Activated naive CD8-positive, alpha-beta T cell treated with anti-CD3 and anti-CD28 coated beads, Interleukin-2, amount 50 U/mL, for 16 hours (primary cell): ENCODE measurements at regions not wholly inside any gene's neighbourhood (a gene's known extent, or its start where the extent isn't known, plus 50 kb on each side); places are given as distances from the start of the nearest gene placed in this dataset.

Experiments
- DNase-seq: peaks from one replicate; pipeline ENCODE4 v3.0.0-alpha.2; 2020; ENCODE audit warnings: low read depth, low spot score

DNA sequence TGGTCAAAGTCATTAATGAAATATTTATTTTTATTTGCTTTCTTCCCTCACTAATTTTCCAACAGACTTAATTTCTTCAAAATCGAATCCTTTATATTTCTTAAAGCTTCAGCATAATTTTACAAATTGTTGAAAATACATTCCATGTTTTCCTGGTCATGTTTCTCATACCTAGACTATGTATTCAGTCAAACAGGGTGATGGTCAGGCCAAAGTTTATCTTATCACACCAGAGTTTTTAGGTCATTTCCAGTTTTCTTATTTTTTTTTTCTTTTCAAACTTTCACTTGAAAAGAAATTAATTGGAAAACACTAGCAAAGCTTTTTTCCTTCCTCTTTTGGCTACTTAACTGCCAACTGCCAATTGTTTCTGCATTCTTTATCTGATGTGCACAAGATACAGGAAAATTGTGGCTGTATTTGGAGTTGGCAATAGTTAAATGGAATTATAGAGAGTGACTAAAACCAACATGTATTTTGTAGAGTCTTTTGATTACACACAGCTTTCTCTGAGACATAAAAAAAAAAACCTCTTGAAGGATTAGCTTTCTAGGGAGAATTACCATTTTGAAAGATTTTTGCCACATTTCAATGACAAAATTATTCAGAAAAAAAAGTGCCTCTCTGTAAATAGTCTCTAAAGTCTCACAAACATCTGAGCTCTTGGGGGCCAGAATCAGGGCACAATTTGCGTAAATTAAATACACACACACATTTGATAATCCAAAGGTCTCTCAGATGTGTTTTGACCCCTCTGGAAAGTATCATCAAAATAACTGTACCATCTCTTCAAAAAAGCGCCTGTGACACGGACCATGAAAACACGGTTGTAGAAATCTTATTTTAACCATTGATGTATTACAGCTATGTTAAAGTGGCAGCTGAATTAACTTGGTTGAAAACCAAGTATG, 603.2 kb upstream of the KCNMB2 start:
- DNase-seq: no peak

DNA sequence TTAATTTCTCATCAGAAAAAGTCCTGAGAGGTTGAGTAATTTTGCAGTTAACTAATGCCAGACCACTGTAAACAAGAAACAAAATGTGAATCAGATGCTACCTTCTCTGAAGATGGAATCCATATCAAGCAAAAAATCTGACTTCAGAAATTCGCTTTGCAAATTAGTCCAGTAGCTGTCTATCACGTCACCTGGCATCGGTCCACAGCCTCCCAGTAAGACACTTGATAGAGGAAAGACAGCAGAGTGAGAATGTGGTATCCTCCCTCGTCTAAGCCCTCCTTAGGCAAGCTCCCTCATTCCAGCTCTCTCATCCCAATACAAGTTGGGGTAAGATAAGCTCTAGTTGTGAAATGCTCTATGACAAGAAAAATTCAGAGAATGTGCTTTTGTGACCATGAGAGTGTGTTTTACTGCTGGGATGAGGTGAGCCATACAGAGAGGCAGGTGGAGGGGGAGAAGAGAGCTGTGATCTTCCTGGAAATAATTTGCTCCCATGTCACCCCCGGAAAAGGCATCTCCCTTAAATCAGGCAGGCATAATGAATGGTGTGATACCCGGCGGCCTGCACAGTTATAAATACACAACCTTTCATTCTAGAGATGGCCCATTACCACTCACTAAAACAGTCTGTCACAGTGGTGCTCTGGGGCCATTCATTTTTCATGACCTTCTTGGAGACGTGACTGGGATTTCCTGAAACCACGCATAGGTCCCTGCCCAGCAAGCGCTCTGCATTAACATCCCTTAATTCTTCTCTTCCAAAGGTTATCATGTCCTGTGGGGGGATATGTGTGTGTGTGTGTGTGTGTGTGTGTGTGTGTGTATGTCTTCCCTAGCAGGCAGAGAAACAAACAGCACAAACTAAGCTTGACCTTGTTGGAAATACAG, 602.0 kb upstream of the KCNMB2 start:
- no peak for DNase-seq

DNA sequence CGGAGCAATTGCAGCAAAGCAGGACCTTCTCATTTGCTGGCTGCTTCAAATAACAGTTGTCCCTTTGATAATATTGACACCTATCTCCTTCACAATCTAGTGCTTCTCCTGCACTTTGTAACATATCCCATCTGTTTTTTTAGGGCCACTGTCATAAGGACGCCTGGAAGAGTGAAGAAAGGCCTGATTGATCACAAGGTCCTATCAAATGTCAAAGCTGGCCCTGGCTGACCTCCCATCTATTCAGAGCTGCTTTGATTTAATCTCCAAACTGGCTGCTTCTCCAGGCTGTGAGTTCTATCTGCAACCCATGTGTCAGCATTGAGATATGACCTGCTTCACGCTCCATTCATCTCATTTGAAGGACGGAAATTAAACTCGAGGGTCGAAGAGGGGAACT, 601.2 kb upstream of the KCNMB2 start:
- DNase-seq: no peak

DNA sequence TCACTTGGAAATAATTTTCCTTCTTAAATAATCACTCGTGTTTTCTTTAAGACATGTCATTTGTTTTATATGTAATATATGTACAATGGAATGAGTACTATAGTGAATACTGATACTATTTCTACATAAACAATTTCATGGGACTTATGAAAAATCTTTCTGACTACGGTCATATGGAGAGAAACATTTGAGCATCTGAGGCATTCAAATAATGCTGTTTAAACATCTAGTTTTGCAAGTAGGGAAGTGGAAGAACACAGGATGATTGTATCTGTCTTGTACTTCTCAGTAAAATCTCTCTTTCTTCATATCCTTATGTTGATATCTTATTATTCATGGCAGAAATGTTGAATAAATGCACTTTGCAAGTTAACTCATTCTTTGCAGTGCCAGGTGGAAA, 599.5 kb upstream of the KCNMB2 start:
- no peak for DNase-seq

DNA sequence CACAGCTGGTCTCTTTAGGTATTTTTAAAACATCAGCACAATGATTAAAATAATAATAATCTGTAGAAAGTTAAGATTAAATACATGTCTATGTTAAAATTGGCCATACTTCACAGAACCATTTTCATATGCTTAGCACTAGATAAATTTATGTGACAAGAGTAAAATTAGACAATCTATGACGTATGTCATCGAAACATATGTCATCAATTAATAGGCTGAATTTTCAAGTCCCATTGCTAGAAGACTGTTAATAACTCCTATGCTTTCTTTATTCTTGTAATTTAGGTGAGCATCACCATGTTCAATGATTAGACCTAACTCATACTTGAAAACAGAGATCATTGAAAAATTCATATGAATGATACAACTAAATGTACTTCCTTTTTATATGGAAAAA, 593.3 kb upstream of the KCNMB2 start:
- DNase-seq: no peak

DNA sequence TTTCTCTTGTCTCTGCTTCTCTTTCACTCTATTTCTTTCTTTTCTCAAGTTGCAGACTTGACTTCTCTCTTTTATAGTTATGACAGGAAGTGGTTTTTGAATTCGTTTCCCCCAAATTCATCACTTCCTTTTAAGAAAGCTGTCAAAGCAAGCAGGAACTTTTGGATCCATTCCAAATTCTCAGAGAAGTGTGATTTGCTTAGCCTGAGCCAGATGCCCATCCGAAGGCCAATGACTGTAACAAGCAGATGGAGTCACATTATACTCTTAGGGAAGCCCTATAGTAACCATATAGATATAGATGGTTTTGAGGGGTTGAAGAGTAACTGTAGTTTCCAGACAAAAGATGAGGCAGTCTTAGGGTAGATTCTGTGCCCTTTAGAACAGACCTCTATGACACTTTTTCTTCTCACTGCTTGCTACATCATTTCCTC, 592.0 kb upstream of the KCNMB2 start:
- no peak for DNase-seq

DNA sequence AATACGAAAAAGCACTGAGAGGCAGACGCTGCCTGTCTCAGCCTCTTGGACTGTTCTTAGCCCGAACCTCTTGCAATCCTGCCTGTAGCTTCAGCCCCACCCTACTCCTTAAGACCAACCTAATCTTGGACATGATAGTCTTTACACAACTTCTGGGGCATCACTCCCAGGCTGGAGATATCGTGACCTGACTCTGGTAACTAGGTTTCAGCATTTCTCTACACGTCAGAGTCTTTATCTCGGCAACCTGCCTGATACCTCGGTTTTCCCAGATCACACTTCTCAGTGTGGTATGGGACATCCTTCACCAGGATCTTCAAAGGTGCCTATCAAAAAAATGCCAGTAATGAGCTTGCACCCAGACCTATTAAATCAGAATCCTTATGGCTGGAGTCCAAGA, 590.2 kb upstream of the KCNMB2 start:
- DNase-seq: no peak

DNA sequence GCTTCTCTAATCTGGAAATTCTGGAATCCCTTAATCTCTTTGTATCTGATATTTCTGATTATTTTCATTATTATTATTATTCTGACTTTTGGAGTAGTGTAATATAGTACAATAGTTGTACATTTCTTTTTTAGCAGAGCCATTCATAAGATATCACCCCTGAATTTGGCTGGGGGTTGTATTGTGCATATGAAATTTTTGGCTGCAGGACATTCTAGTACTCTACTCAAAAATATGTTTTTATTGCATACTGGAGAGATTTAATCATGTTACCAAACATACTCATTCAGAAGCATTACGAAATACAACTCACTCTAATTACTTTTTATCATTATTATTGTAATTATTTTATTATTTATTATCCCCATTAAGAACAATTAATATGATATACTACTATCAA, 589.7 kb upstream of the KCNMB2 start:
- DNase-seq: no peak

DNA sequence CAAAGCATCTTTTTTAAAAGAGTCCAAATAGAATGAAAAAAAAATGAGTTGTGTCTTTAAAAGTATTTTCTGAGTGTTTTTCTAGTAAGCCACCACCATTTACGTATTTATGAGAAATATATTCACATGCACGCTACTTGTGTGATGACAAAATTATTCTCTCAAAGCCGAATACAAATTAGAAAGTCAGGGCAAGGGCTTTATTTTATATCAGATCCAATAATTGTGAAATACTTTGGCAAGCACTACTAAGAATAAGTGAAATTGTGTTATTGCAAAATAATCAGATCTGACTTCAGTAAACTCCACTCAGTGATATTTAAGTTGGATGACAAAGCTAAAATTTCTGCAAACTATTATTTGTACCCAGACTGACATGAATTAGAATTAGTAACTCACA, 589.3 kb upstream of the KCNMB2 start:
- no peak for DNase-seq

DNA sequence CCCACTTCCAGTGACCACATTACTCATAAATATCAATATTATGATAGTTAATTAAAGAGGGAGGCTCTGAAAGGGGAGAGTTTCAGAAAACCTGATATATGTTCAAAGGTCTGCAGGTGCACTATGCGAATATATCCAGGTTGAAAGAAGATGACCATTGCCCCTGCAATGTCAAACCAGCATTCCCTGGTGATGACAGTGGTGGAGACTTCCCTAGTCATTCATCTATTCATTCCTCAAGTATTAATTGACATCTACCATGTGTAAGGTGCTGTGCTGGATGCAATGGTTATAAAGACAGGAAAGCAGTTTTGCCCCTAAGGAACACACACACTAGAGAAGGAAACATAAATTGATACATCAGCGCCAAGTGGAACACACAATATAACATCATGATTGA, 588.3 kb upstream of the KCNMB2 start:
- DNase-seq: no peak

DNA sequence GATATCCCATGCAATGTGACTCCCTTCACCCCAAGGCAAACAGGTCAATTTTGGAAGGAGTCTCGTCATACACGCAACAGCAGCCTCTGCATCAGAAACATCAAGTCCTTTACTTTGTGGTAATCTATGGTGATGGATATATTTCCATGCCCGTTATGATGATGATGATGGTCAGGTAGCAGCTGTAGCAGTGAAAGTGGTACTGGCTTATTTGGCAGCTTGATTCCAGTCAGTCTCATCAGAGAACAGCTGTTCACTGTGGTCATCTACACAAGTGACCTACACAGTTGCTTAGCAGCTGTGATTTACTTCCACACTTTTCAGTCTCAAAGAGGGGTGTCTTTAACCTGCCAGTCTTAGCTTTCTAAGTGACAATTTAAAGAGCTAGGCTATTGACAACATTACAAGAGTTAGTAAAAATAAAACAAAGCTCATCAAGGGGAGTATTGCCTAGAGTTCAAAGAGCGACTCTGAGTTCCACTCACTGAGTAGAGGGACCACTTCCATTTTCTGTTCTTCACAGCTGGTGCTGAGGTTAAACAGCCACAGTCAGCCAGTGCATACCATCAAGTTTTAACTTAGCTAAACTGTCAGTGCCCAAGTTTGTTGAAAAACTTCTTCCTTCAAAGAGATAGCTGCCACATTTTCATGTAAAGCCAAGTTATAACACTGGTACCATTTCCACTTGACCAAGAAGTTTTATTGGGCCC, 587.4 kb upstream of the KCNMB2 start:
- DNase-seq: no peak

DNA sequence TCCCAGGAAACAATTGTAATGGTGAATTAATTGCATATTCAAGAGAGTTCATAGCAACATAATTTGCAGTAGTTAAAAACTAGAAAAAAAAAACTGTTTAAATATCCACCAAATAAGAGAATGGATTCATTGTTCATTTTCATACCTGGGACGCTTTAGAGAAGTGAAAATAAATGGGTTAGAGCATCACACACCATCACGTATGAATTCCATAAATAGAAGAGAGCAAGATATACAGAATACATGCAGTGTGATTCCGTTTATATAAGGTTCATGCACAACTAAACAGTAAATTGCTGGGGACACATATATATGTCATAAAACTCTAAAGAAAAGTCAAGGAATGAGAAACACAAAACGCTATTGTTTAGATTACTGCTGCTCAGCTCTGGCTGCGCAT, 577.0 kb upstream of the KCNMB2 start:
- DNase-seq: no peak

DNA sequence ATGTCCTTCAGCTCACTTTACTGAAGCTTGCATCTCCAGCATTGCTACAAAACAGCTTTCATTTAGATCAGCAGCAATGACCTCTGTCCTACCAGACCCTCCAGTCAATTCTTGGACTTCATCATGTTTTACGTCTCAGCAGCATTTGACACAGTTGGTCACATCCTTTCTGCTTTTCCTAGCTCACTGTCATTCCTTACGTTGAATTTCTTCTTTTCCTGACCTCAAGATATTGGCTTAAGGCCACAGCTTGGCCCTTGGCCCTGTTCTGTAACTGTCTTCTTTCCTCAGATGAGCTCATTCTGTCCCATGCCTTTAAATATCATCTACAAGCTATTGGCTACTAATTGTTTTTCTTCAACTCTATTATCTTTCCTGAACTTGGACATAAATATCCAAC, 576.2 kb upstream of the KCNMB2 start:
- no peak for DNase-seq

DNA sequence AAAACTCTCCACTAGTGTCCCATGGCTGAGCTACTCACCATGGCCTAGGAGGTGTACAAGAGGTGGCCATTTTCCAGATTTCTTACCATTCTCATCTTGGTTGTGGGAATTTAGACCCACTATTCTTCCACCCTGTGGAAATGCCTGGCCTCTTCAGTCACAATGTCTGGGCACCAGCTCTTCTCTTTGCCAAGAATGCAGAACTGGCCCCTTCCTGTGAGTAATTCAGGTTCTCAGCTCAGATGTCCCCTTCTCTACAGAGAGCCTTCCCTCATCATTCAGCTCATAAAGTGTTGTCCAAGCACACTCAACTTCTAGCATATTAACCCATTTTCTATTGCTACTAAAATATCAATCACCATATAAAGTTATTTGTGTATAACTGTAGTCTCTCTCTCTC, 575.5 kb upstream of the KCNMB2 start:
- no peak for DNase-seq

DNA sequence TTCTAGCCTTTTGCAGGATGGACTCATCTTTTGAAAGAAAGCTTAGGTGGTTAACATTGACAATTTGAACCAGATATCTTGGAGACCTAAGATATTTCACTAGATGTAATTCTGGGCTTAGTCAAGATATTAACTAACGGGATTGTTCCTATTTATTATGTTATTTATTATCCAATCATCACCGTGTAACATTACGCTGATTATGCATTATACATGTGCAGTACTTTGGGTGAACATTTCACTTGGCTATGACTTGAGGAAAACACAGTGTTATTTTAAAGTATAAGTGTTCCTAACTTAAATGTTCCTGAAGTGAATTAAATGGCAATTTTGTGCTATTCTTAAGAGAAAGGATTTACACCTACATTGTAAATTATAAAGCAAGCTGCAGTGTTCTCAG, 574.5 kb upstream of the KCNMB2 start:
- no peak for DNase-seq

DNA sequence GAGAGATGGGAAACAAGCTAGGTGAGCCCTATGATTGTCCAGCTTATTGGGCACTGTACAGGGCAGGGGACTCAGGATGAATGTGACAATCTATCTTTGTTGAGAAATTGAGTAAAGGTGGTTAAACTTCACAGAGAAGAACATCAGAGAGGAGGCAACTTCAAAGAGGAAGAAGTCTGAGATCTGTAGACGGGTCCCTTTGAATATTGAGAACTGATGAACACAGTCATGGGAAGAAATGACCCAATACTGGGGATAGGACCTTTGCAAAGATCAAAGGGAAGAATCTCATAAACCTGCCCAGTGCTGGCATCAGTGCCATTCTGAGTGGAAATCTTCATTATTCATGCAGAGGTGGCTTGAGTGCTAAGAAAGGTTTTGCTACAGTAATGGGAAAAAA, 569.7 kb upstream of the KCNMB2 start:
- no peak for DNase-seq

DNA sequence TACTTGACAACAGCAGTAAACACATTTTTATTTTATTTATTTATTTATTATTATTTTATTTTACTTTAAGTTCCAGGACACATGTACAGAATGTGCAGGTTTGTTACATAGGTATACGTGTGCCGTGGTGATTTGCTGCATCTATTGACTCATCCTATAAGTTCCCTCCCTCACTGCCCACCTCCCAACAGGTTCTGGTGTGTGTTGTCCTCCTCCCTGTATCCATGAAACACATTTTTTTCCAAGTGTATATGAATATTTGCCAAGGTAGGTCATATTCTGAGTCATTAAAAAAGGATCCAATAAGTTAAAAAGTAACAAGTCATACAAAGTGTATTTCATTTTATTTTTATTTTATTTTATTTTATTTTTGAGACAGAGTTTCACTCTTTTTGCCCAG, 567.3 kb upstream of the KCNMB2 start:
- DNase-seq: no peak

DNA sequence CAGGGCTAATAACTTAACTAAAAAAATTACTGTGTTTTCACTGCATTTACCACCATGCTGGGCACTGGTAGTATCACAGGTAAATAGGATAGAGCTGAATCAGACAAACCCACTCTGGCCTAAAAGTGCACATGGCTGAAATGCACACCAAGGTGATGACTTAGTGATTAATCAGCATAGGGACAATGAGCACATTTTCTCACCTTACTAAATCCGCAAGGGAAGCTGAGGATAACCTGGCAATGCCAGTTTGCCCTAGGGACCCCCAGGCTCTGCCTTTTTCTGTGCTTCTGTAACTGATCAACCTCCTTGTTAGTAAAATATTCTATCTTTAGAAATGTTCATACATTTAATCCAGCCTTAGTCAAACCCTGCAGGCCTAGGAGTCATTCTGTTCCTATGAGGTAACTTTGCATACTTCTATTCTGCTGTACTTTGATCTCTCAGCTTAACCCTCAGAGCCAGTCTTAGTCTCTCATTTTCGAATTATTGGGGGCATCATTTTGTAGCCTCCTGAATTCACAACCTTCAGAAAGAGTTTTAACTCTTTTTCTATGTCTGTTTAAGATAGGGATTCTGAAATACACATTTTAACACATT, 562.9 kb upstream of the KCNMB2 start:
- DNase-seq: no peak

DNA sequence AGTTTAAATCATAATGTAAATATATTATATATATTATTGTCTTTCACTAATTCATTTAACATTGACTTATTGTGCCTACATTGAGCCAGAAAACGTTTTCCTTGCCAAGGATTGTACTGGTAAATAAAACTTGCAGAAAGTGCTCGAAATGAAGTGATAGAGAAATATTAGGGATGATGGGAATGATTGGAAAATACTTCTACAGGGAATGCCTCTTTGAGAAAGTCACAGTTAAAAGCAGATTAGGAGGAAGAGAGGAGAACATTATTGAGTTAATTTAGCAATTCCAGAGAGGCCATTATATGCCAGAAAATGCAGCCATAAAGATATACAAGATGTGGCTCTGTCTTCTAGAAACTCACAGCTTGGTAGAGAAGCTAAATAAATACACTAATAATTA, 560.0 kb upstream of the KCNMB2 start:
- no peak for DNase-seq

DNA sequence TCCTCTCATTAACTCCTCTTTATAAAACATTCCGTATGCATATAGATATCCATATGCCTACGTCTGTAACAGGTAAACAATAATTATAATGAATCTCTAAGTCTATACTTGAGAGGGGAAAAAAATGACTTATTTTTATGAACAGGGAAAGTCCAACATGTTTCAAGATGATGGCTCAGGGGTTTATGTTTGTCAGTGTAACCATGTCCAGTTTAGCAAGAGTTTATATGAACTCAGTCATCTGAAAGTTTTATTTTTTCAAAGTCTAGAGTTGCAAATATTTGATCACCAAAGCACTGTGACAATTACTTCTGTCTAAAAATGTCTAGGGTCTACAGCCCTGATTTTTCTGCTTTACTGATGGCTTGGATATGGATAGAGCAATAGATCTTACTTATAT, 559.4 kb upstream of the KCNMB2 start:
- DNase-seq: no peak

DNA sequence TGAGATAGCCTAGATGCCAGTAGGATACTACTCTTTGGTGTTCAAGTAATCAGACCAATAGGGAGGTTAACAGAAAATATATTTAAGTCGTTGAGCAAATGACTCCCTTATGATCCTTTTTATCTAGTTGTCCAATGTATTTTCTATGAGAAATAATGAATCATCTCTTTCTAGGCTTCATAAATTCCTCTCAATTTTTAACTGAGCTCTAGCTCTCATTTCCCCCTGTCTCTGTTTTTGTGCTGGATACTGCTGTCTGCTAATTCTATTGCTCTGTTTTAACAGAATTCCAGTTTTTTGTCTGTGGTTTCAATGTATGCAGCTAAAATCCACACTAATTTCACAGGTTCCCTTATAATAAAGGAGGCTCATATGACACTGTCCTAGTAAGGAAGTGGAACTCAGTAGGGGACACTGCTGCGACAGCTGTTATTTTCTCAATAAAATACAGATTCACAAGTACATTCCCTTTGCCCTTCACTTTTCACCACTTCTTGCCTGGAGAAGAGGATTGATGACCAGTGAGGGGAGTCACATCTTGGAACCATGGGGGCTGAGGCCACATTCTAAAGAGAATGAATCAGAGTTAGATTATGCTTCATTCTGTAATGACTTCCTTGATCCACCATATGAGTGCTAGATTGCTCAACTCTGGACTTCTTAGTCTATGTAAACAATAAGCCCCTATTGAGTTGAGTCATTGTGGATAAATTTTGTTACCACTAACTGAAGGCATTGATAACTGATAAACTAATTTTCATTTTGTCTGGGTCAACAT, 558.7 kb upstream of the KCNMB2 start:
- no peak for DNase-seq
